ENCODE measurements at regions not wholly inside any gene's neighbourhood (a gene's known extent, or its start where the extent isn't known, plus 50 kb on each side); places are given as distances from the start of the nearest gene placed in this dataset.
"Not testable (repeated sequence)": the region's sequence is repeated elsewhere in the genome, so short reads cannot be mapped to it uniquely, and the experiment has no call there.

DNA sequence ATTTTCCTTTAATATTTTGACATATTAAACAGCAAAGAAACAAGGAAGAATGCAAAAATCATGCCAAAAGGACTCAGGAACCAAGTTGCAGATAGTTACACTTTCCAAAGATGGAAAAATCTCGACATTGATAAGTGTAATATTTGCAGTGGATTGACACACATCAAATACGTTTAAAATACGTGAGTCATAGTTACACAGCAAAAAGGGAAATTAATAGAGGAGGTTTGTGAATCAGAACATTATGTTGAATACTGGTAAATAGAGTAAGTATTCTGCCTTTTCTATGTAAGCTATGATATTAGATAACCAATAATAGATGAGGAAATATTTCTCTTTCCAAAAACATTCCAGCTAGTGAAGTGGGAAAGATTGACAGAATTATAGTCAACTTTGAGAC, 1761.3 kb upstream of the IGFBP7 start:
- no peak for DNase-seq (ENCODE audit: low spot score)

DNA sequence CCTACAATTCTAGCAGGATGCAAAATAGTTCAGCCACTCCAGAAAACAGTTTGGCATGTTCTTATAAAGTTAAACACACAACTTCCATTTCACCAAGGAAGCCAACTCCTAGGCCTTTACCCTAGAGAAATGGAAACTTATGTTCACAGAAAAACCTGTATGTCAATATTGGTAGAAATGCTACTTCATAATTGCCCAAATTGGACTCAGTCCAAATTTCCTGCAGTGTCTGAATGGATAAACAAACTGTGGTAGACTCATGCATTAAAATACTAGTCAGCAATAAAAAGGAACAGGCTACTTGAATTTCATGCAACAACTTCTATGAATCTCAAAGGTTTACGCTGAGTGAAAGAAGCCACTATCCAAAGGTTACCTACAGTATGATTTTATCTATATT, 1738.8 kb upstream of the IGFBP7 start:
- DNase-seq (ENCODE audit: low spot score), result no peak

DNA sequence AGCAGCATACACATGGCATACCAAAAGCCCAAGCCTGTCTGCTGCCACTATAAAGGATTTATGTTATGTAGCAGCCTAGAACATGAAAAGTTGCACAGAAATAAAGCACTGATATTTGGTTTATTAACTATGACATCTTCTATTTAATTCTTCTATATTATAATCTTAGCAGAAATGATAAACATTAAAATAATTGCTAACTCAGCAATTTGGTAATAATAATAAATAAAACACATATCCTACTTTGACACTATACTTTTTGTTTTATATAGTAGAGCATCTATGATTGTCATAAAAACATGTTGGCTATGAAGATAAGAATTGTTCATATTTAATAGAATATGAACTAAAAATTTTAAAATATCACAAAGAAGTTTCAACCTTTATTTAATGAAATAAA, 1733.3 kb upstream of the IGFBP7 start:
- DNase-seq (ENCODE audit: low spot score), result no peak

DNA sequence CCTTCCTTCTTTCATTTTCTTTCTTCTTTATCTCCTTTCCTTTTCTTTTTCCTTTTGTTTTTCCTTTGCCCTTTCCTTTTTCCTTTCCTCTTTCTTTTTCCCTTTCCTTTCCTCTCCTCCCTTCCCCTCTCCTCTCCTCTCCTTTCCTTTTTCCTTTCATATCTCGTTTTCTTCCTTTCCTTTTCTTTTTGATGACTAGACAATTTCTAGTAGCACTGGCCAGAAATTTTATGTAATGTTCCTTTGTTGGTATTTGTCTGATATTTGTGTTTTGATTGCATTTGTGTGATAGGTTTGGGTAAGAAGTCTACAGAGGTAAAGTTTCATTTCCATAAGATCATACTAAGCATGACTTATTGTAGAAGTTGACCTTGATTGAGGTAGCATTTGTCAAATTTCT, 1722.9 kb upstream of the IGFBP7 start:
- DNase-seq (ENCODE audit: low spot score), result no peak

DNA sequence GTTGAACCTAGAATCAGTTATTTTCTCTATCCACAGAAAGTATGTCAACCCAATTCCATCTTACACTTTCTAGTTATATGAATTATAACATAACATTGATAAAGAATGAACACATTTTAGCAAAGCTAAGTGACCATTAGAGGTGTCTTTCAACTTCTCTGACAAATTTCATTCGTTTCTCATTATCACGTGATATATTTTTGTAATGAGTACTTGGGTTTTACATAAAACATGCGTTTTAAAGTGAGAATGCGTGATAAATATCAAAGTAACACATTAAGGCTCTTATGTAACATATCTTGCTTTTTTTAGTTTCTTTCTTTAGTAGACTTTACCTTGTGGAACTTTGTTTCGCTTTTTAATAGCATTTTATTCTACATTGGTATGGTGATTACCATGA, 1715.1 kb upstream of the IGFBP7 start:
- DNase-seq (ENCODE audit: low spot score), result no peak

DNA sequence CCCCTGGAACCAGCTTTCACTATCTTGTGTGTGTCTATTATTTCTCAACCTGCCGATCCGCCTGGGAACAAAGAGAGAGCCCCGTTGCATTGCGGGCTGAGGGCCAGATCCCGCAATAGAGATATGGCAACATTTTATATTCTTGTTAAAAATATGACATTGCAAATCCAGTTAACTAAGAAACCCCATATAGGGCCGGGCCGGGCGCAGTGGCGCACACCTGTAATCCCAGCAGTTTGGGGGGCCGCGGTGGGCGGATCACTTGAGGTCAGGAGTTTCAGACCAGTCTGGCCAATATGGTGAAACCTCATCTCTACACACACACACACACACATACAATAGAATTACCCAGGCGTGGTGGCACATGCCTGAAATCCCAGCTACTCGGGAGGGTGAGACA, 1708.4 kb upstream of the IGFBP7 start:
- not testable (repeated sequence) for DNase-seq (ENCODE audit: low spot score)

DNA sequence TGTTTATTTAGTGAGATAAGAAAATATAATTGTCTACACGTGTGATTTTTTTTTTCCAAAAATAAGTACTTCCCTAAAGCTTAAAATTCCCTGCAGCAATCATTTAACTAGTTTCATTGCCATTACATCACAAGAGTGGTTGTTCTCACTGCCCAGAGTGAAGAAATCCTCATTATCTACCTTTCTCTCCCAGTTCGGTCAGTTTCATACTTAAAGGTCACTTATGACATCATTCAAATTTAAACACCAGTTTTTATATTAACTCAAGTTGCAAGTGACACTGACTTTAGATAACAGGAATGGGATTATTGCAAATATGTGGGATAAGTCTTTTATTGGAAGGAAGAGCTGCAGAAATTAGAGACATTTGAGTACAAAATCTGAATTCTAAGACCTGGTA, 1699.8 kb upstream of the IGFBP7 start:
- no peak for DNase-seq (ENCODE audit: low spot score)

DNA sequence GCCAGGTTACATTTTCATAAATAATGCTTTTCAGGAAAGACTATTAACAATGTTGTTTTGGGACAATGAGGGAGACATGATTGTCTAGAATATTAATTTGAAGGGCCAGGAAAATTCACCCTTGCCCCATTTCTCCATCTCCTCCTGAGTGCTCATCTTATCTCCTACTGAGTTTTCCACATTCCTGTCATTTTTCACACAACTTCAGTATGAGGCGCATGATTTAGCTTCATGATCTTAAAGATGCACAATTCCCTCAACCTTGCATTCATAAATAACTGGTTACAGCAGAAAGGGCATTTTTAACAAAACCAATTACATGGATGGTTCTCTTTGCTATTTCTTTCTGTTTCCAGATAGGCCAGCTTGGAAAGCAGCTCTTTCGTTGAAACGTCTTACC, 1699.2 kb upstream of the IGFBP7 start:
- no peak for DNase-seq (ENCODE audit: low spot score)

DNA sequence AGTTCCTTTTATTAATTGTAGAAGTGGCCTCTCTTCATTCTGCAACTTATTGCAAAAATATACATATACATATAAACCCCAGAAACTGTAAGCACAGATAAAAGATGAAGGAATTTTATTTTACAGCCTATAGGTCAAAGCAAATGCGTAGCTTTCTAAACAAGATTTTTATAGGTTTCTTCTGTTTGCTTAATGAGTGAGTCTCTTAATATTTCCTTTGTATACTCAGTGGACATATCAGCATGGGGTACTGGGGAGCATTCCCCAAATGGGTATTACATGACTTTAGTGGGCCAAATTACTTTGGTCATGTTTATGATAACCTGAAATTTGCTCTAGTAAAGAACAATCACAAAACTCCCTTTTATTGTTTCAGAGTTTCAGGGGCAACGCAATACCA, 1698.6 kb upstream of the IGFBP7 start:
- no peak for DNase-seq (ENCODE audit: low spot score)

DNA sequence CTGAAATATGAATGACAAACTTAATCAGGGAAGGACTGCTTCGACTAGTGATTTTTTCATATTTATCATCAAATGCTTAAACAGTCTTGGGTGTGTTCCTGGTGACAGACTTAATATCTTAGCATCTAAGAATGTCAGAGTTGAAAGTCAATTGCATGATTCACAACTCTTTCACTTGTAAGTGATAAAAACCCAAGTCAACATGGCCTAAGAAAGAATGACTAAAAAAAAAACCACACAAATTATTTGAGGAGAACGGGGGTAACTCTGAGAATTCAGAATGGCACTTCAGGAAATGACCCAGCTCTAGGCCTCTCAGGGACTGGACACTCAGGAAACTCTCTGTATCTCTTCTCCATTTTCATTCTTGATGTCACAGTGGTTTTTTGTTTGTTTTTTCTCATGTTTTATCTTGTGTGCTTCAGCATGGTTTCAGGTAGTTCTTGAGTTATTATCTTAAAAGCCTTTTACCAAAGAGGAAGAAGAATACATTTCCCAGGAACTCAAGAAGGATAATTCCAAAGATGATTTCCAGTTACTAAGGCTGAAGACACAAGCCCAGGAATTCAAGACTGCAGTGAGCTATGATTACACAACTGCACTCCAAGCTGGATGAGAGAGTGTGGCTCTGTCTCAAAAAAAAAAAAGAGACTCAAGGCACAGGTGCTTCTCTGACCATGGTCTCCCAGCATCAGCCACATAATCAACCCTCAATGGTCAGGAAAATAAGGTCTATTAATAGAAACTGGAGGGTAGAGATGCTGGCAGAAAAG, 1697.8 kb upstream of the IGFBP7 start:
- DNase-seq (ENCODE audit: low spot score), result no peak

DNA sequence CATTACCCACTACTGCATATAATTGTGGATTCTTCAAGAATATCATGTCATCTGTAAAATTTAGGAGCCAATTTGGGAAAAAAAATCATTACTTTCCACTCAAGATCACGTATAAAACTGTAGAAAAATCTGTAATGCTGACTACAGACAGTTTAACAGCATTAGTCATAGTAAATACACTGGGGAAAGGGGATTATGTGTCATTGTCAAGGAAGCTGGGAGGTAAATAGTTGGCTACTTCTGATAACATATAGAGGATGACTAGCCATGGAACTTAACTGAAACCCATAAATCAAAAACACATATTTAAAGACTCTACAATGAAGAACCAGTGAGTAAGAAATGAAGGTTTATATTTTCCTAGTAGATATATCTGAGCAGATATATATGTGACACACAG, 1666.4 kb upstream of the IGFBP7 start:
- no peak for DNase-seq (ENCODE audit: low spot score)

DNA sequence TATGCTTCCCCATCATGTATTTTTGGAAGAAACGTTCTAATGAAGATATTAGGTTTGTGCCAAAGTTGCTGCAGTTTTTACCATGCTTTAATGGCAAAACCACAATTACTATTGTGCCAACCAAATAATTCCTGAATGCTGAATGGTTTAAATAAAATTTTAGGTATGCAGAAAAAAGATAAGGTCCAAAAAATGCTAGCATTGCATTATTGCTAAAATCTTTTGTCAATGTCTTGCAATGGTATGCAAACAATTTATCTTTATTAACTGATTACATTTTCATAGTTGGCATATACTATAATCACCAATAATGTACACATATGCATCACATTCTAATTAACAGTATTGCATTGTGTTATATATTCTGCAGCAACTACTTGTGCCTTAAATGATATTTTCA, 1657.4 kb upstream of the IGFBP7 start:
- no peak for DNase-seq (ENCODE audit: low spot score)

DNA sequence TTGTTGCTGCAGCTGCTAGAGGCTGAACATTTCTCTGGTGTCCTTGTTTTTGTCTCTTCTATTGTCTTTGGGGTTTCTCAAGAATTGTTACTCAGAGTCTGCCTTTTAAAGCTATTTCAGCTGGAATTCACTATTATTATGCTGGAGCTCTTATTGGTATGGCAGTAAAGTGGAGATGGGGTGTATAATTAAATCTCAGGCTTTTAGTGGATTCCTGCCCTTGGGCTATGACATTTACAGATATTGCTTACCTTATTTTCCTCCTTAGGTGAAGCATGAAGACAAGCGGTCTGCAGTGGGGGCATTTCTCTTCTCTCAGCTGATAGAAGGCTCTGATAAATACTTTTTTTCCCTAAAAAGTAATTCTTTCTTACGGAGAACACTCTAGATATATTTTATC, 1656.6 kb upstream of the IGFBP7 start:
- DNase-seq (ENCODE audit: low spot score), result no peak

DNA sequence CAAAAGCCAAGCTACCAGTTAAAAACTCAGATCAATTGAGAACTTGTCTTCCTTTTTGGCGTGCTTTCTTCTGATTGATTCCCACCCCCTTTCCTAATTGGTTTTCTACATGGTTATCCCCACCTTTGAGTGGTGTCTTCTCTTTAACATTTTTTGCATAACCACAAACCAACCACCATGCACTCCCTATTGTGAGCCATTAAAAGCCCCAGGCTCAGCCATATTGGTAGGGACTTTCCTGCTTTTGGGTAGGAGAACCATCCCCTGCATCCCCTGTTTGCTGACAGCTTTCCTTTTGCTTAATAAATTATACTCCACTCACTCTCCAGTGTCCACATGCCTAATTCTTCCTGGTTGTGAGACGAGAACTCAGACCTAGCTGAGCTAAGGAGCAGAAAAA, 1651.4 kb upstream of the IGFBP7 start:
- DNase-seq (ENCODE audit: low spot score), result no peak

DNA sequence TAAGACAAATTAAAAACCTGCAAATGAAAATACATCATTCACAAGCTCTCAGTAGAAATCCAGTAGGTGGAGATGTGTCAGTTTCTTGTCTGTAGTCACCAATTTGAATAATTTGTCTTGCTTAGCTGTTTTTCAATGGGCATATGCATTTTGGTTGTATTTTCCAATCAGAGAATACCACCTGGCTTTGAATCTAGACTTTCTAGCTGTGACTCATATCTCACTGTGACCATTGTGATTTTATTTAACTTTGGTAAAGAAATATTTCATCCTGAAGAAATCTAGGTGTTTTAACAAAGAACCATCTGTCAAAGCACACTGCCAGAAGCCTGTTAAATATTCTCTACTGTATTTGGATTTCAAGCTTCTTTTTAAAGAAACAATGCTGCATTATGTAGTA, 1650.6 kb upstream of the IGFBP7 start:
- no peak for DNase-seq (ENCODE audit: low spot score)

DNA sequence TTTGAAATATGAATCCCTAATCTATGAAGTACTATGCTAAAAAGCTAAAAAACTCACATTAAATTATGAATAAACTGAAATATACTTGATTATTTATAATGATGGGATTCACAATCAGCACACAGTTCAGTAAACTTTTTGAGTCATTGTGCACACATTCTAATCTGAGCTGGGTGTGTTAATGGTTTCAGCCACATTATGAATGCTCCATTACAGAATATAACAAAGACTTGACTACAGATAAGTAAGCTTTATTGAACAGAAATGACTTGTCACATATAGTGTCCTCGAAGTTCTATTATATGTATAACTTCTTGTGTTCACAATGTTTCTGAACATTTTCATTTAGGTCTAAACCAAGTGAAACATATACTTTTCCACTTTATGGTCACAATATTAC, 1649.9 kb upstream of the IGFBP7 start:
- no peak for DNase-seq (ENCODE audit: low spot score)

DNA sequence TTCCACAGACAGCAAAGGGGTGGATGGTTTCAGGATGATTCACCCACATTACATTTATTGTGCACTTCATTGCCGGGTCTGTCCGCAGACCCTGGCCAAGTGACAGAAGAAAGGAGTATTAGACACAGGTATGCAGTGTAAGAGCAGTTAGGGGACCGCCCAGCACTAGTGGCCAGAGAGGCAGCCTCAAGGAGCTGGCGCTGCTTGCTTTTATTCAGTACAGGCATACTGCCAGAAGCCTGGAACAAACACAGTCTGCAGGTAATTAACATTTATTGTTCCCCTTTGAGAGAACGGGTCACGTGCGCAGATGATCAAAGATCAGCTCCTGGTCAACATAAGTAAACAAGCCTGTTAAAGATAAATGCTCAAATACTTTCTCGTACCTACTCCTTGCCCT, 1639.0 kb upstream of the IGFBP7 start:
- no peak for DNase-seq (ENCODE audit: low spot score)

DNA sequence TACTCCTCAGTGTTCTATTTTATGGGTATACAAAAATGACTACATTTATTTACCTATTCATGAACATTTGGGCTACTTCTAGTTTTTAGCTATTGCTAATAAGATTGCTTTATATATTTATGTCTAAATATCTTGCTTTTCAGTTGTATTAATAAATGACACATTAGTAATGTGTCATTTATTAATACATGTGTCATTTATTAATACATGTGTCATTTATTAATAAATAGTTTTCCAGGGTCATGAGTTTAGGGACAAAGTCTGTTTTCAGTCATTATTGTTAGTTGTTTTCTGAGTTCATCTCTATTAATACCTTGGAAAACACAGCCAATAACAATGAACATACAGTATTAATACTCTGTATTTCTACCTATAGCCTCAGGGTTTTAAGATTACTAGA, 1630.7 kb upstream of the IGFBP7 start:
- no peak for DNase-seq (ENCODE audit: low spot score)

DNA sequence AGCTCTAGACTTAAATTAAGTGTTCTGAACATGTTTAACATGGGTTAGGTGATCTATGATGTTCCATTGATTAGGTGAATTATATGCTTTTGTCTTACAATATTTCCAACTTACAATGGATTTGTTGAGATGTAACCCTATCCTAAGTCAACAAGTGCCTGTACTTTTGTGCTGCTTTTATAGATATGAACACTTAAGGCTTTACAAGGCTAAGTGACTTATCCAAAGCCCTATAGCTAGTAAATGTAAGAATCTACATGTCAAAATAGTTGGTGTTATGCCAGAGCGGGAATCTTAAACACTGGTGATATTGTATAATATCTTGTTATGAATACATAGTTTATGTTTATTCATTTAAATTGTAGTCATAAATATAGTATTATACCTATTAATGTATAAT, 1629.1 kb upstream of the IGFBP7 start:
- DNase-seq (ENCODE audit: low spot score), result no peak

DNA sequence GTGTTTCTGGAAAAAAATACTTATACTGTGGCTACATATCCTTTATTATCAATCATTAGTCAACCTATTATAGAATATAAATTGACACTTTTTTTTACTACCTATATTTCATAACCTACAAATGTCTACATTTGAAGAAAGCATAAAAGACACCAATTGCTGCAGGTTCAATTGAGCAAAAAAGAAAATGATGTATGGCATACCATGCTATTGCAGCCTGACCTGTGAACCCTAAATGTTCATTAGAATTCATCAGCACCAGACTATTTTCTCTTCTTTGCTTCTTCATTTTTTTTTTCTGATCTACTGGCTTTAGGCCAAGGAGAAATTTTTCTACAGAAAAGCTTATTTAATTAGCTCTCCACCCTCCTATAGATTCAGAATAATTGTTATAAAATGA, 1628.2 kb upstream of the IGFBP7 start:
- no peak for DNase-seq (ENCODE audit: low spot score)

DNA sequence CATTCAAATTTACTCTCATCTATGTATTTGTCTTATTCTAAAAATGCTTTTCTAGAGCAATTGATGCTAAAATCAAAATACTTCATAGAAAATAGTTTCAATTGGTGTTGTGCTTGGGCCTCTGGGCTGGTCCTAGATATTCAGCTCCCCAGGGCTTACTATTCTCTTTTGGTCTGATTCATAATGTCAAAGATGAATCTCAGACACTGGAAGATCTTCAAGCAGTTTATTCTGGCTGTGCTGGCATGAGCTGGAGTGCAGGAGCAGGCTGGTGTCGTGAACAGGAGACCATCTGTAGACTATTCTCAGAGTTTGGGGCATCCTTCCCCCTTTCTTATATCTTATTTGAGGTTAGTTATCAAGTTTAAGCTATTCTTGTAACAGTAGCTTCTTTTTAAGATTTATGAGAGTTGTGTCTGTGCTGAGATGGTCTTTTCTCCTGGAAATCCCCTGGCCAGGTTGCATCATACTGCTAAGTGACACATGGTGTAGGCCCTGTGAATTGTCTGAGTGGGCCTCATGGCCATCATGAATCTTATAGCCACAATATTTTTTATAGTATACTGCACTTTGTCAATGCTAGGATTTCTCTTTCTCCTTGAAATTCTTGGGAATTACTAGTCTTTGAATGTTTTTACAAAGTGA, 1624.0 kb upstream of the IGFBP7 start:
- peak; percentile 0 for DNase-seq (ENCODE audit: low spot score)

DNA sequence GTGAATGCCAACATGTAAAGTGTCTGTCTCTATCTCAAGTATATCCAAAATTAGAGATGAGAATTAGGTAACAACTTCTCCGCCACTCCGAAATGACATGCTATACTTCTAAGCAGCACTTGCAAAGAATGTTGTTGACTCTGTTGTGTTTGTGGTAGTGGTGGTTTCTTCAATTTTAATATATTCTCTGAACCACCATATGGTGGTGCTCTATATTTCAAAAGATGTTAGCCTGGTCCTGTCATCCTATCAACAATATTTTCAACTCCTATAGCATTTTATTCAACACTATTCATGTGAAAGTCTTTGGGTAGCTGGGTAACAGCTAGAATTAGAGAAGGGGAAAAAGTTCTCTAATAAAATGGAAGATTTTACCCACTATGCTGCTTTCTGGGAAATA, 1622.8 kb upstream of the IGFBP7 start:
- DNase-seq (ENCODE audit: low spot score), result no peak

DNA sequence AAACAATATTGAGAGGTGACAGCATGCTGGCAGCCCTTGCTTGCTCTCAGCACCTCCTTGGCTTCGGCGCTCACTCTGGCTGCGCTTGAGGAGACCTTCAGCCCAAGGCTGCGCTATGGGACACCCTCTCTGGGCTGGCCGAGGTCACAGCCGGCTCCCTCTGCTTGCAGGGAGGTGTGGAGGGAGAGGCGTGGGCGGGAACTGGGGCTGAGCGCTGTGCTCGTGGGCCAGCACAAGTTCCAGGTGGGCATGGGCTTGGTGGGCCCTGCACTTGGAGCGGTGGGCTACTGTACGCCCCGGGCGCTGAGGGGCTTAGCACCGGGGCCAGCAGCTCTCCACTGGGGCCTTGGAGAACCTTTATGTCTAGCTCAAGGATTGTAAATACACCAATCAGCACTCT, 1613.8 kb upstream of the IGFBP7 start:
- no peak for DNase-seq (ENCODE audit: low spot score)

DNA sequence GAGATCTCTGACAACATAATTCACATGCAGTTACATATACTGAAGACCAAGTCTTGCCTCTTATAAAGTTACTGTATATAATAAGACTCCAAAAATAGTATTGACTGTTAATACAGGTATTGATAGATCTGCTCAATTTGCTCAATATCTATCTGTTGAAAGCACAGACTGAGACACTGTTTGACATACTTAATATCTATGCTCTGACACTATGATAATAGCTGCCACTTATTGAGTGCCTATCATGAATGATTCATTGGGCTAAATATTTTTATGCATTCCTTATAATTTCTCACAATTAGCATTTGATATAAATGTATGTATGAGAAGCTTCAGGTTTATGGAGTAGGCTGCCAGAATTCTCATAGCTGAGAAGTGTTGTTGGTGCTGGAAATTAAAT, 1600.9 kb upstream of the IGFBP7 start:
- no peak for DNase-seq (ENCODE audit: low spot score)

Data from activated CD4-positive, alpha-beta T cell treated with anti-CD3 and anti-CD28 coated beads, Interleukin-2, Interleukin-4, amounts not matched to agents 100 ng/mL and 50 ng/mL, durations not matched to agents 16 hours and 8 hours (primary cell).